Upper lobe of left lung (tissue), 4 donors: ENCODE measurements at regions not wholly inside any gene's neighbourhood (a gene's known extent, or its start where the extent isn't known, plus 50 kb on each side); places are given as distances from the start of the nearest gene placed in this dataset.

Experiments
- CTCF ChIP-seq, 6 experiments: fragments of 450-650 bp in 4 of 6; fragments of 200-600 bp in 2 of 6; sonication (generic) in 2 of 6; IDR thresholded peaks; one replicate each; pipeline ENCODE4 v1.5.1; 2016 to 2019; ENCODE audit warnings: antibody characterized with exemption in 6 of 6
- EP300 ChIP-seq, 4 donors: sonication (generic); formaldehyde crosslinking; IDR thresholded peaks; one replicate each; pipeline ENCODE4 v1.5.1; 2017; ENCODE audit warnings: antibody characterized with exemption in 4 of 4, control low read depth in 2 of 4
- POLR2A ChIP-seq, 4 donors: fragments of 450-650 bp; IDR thresholded peaks; one replicate each; pipeline ENCODE4 v1.5.1; 2016 to 2017; ENCODE audit warnings: antibody characterized with exemption in 4 of 4, mild to moderate bottlenecking in 2 of 4
- POLR2AphosphoS5 ChIP-seq, 2 donors: sonication (generic); formaldehyde crosslinking; IDR thresholded peaks; one replicate each; pipeline ENCODE4 v1.5.1; 2017; ENCODE audit warnings: antibody characterized with exemption in 2 of 2

GRCh38 chr7:81005254-81005653, 86.4 kb upstream of the SEMA3C start:
- TF ChIP-seq POLR2AphosphoS5 (IDR thresholded peaks at IDR 0.05) = no peak
- TF ChIP-seq CTCF (IDR thresholded peaks at IDR 0.05) = no peak
- TF ChIP-seq POLR2A (IDR thresholded peaks at IDR 0.05) = no peak
- TF ChIP-seq EP300 (IDR thresholded peaks at IDR 0.05) = no peak
